Neural crest cell (in vitro differentiated cells): ENCODE measurements at regions not wholly inside any gene's neighbourhood (a gene's known extent, or its start where the extent isn't known, plus 50 kb on each side); places are given as distances from the start of the nearest gene placed in this dataset.

ENCODE experiments used
- DNase-seq: peaks from one replicate; pipeline ENCODE4 v3.0.0; 2021; ENCODE audit warnings: low read depth, mixed read lengths, low spot score
- H3K27ac Mint-ChIP-seq: one replicate; pipeline ENCODE4 v1.8.0; 2021; ENCODE audit warnings: mild to moderate bottlenecking, mixed read lengths; ENCODE audit not compliant: unreplicated experiment
- H3K27me3 Mint-ChIP-seq: 2 replicates; pipeline ENCODE4 v1.8.0; 2021; ENCODE audit warnings: low read depth, mild to moderate bottlenecking, mixed read lengths
- H3K36me3 Mint-ChIP-seq: 2 replicates; pipeline ENCODE4 v1.8.0; 2021; ENCODE audit warnings: low read depth, mild to moderate bottlenecking, mixed read lengths
- H3K4me1 Mint-ChIP-seq: 2 replicates; pipeline ENCODE4 v1.8.0; 2021; ENCODE audit warnings: mixed read lengths
- H3K4me3 Mint-ChIP-seq: one replicate; pipeline ENCODE4 v1.8.0; 2021; ENCODE audit warnings: mild to moderate bottlenecking, mixed read lengths
- H3K9me3 Mint-ChIP-seq: 2 replicates; pipeline ENCODE4 v1.8.0; 2021; ENCODE audit warnings: mixed read lengths
- TF ChIP-seq, protein P1 (sequence below): fragments of 200-600 bp; sonication (generic); conservative IDR thresholded peaks from 2 replicates; pipeline ENCODE4 v1.5.0; 2021; ENCODE audit warnings: antibody characterized with exemption, mild to moderate bottlenecking

- Mint-ChIP-seq H3K27me3 (no peaks in the 10 kb centered on the region), H3K36me3 (peaks cover 3% of the 10 kb centered on the region), H3K4me1 (no peaks in the 10 kb centered on the region), H3K4me3 (no peak overlapping the region), H3K27ac (no peak overlapping the region), H3K9me3 (peaks cover 9% of the 10 kb centered on the region)
- DNase-seq: no peak
- TF ChIP-seq, protein P1, sequence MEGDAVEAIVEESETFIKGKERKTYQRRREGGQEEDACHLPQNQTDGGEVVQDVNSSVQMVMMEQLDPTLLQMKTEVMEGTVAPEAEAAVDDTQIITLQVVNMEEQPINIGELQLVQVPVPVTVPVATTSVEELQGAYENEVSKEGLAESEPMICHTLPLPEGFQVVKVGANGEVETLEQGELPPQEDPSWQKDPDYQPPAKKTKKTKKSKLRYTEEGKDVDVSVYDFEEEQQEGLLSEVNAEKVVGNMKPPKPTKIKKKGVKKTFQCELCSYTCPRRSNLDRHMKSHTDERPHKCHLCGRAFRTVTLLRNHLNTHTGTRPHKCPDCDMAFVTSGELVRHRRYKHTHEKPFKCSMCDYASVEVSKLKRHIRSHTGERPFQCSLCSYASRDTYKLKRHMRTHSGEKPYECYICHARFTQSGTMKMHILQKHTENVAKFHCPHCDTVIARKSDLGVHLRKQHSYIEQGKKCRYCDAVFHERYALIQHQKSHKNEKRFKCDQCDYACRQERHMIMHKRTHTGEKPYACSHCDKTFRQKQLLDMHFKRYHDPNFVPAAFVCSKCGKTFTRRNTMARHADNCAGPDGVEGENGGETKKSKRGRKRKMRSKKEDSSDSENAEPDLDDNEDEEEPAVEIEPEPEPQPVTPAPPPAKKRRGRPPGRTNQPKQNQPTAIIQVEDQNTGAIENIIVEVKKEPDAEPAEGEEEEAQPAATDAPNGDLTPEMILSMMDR: no peak
These were observed 561.8 kb downstream of the SOX6 start for GRCh38 chr11:15794361-15795150.

GRCh38 chr11:15795378-15795777 is 561.0 kb downstream of the SOX6 start:
- H3K4me3 Mint-ChIP-seq: no peak overlapping the region
- no peaks in the 10 kb centered on the region for H3K27me3 Mint-ChIP-seq
- H3K36me3 Mint-ChIP-seq: peaks cover 3% of the 10 kb centered on the region
- no peak overlapping the region for H3K27ac Mint-ChIP-seq
- DNase-seq: no peak
- H3K4me1 Mint-ChIP-seq: no peaks in the 10 kb centered on the region
- TF ChIP-seq, protein P1: no peak
- peaks cover 9% of the 10 kb centered on the region for H3K9me3 Mint-ChIP-seq

- Mint-ChIP-seq H3K9me3 (peaks cover 2% of the 10 kb centered on the region), H3K27ac (no peak overlapping the region), H3K4me3 (no peak overlapping the region), H3K4me1 (no peaks in the 10 kb centered on the region), H3K36me3 (no peaks in the 10 kb centered on the region), H3K27me3 (no peaks in the 10 kb centered on the region)
- TF ChIP-seq, protein P1: no peak
- no peak for DNase-seq
These were observed 556.1 kb downstream of the SOX6 start for GRCh38 chr11:15800111-15800800.

DNA sequence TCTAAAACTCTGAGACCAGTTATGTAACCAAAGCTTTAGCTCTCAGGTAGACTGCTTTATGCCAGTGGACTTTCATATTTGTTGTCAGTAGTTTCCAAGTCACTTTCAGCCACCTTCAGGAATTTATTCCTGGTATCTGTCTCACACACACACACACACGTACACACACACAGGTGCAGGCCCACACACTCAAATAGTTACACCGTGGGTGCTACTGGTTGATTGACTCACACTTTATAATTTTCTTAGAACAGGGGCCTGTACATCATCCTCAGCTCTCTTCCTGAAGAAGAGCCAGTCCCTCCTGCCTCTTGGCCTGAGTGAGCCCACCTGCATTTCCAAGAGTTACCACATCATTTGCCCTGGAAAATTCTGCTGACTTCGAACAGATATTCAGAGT is 555.2 kb downstream of the SOX6 start:
- H3K9me3 Mint-ChIP-seq: peaks cover 2% of the 10 kb centered on the region
- H3K27ac Mint-ChIP-seq: no peak overlapping the region
- DNase-seq: no peak
- no peaks in the 10 kb centered on the region for H3K4me1 Mint-ChIP-seq
- H3K36me3 Mint-ChIP-seq: no peaks in the 10 kb centered on the region
- no peak overlapping the region for H3K4me3 Mint-ChIP-seq
- TF ChIP-seq, protein P1: no peak
- no peaks in the 10 kb centered on the region for H3K27me3 Mint-ChIP-seq

GRCh38 chr11:15801616-15802015 is 554.7 kb downstream of the SOX6 start:
- no peaks in the 10 kb centered on the region for H3K4me1 Mint-ChIP-seq
- H3K9me3 Mint-ChIP-seq: peaks cover 2% of the 10 kb centered on the region
- no peak overlapping the region for H3K27ac Mint-ChIP-seq
- H3K4me3 Mint-ChIP-seq: no peak overlapping the region
- no peaks in the 10 kb centered on the region for H3K36me3 Mint-ChIP-seq
- no peaks in the 10 kb centered on the region for H3K27me3 Mint-ChIP-seq
- TF ChIP-seq, protein P1: no peak
- DNase-seq: no peak
